NCI-H2196 treated with DMSO at 0.1 percent for 48 hours (cell line): ENCODE measurements at regions not wholly inside any gene's neighbourhood (a gene's known extent, or its start where the extent isn't known, plus 50 kb on each side); places are given as distances from the start of the nearest gene placed in this dataset.
"Not testable (repeated sequence)": the region's sequence is repeated elsewhere in the genome, so short reads cannot be mapped to it uniquely, and the experiment has no call there.

ENCODE experiments used
- DNase-seq: peaks from one replicate; lab custom pipeline; 2025; ENCODE audit not compliant: unreplicated experiment; lab: John Stamatoyannopoulos, UW

DNA sequence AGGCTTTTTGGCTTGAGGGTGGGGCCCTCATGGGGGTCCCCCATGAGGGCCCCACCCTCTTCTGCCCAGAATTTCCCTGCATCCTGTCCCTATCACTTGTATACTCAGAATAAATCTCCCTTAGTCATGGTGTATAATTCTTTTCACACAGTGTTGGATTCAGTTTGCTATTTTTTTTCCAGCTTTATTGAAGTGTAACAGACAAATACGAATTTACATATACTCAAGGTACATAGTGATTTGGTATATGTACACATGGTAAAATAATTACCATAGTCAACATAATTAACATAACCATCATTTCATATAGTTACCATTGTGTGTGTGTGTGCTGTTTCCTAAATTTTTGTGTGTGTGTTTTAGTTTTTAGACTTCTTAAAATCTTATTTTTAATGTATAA, 289.4 kb downstream of the CNTNAP3B start:
- not testable (repeated sequence) for DNase-seq

DNA sequence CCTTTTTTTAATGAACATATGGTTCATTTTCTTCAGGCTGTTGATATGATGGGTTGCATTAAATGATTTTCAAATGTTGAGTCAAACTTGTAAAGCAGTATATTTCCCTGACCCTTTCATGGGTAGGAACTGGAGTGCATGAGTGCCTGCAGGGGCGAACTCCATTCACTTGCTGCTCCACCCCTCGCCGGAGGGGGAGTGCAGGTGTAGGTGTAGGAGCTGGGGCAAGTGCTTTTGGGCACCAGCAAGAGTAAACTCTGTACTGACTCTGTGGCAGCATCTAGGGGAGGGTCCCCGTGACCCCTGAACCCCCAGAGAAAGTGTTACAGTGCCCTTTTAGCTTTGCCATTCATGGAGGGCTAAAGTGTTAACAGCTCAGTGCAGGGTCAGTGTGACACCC, 290.3 kb downstream of the CNTNAP3B start:
- not testable (repeated sequence) for DNase-seq

- DNase-seq: not testable (repeated sequence)
Observed at GRCh38 chr9:41838562-41838851, 290.7 kb downstream of the CNTNAP3B start.

DNA sequence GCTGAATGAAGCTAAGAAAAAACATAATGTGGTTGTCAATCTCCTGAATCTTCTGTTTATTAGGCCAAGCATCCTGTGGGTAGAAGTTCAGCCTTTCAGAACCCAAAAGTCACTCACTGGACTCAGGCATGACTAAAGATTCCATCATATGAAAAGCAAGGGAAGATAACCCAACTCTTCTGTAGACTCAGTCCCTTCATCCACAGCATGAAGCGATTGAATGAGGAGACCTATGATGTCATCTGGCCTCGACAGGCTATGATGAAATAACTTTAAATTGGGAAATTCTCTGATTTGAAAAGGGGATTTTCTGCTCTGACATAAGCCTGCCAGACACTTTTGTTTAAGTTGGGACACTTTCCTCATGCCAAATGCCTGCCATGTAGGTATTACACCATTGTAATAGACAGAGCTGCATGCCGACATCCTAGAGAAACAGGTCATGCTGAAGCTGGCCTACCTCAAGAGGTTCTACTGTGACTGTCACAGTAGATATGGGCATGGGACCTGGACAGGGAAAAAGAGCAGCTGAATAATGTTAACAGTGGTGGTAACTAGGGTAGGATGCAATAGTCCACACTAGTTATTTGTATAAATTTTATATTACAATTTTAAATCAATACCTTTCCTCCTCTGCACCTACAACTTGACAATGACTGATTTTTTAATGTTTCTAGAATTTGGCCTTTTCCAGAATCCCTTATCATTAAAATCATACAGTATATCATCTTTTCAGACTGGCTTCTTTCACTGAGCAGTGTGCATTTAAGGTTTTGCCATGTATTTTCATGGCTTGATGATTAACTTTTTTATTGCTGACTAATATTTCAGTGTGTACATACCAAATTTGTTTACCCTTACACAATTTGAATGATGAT, 291.3 kb downstream of the CNTNAP3B start:
- DNase-seq: not testable (repeated sequence)

DNA sequence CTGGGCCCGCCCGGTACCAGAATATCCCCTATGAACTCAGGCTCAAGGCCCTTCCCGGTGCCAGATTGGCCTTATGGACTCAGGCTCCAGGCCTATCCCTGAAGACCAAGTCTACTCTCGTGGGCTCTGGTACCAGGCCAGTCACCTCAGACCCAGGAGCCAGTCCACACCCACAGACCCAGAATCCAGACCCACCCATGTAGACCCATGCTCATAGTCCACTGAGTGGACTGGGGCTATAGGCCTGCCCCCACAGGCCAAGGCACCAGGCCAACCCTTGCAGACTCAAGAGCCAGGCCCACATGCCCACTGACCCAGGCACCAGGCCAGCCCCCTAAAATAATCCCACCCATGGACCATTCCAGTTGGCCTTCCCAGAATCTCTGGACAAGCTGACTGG, 296.1 kb downstream of the CNTNAP3B start:
- not testable (repeated sequence) for DNase-seq

- not testable (repeated sequence) for DNase-seq
Observed at GRCh38 chr9:41824723-41825122, 304.5 kb downstream of the CNTNAP3B start.

DNA sequence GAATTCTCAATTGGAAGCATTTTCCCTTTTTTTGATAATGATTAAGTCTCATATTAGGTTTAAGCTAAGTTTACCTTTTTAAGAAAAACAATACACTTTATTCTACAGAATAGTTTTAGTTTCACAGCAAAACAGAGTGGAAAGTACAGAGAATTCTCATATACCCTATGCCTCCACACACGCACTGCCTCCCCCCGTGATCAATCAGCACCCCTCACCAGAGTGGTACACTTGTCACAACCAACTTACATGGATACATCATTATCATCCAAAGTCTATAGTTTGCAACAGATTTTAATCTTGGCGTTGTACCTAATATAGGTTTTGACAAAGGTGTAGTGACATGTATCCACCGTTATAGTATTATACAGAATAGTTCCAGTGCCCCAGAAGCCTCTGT, 326.5 kb downstream of the CNTNAP3B start:
- DNase-seq: not testable (repeated sequence)

DNA sequence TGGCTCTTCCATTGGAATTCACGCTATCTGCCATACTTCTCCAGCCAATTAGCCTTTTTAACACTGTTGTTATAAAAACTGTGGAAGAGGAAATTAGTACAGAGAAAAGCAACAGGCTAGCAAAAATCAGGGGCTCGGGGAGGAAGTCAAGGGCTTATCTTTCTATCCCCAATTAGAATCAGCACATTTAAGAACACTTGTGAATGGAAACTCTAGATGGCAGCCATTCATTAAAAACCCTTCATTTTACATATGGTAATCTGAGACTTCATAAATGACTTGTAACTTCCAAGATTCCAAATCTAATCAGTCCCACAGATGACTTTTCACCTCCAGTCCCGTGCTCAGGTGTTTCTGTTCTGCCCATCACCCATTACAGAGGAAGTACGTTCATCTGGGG, 330.5 kb downstream of the CNTNAP3B start:
- not testable (repeated sequence) for DNase-seq

DNA sequence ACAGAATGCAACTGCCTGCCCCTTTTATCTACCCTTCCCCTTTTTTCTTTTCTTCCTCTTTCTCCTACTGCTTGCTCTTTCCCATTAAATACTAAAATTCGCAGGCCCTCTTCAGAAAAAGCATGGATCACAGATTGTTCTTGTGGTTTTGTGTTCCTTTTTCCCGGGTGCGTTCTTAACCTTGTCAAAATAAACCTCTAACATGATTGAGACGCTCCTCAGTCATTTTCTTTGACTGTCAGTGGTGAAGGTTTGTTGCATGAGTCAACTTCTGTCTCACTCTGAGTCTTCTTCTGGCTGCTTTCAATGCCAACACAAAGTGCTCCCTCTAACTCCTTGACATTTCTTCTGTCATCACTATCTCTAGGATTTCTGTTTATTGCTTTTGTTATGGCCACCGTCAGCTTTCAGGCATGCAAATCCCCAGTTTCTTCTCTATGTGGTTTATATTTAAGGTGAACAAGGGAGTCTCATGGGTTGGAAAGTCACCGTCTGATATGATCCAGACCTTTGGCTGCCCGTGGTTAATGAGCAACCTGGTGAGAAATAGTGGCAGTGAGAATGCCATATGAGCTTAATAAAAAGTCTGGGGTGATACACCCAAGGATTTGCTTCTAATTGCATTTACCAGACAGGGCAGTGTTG, 338.4 kb downstream of the CNTNAP3B start:
- not testable (repeated sequence) for DNase-seq

DNA sequence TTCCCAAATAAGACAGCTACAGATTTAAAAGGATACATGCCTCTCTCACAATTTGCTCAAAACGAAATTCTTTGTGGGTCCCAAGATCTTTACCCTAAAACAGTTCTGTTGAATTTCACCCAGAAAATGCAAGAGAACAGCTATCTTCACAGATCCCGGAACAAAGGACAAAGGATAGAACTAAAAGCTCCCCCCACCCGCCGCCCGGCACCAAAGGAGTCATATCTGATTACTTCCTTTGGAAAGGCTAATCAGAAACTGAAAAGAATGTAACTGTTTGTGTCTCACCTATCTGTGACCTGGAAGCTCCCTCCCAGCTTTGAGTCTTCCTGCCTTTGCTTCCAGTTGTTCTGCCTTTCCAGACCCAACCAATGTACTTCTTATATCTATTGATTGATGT, 339.2 kb downstream of the CNTNAP3B start:
- DNase-seq: not testable (repeated sequence)

DNA sequence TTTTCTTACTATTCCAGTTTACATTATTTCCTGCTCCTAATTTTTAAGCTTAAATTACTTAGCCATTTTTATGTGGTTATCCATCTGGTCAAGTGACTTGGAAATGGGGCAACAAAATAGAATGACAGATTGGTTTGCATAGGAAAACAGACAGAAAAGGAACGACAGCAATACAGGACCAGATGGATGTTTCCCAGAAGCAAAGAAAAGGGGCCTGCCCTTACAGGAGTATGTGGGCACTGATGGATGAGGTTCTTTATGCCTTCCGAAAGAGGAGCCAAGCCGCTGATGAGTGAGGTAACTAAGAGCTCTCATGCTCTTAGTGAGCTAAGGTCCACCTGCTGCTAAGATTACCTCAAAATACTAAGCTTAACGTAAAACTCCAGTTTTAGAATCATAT, 339.8 kb downstream of the CNTNAP3B start:
- DNase-seq: not testable (repeated sequence)

DNA sequence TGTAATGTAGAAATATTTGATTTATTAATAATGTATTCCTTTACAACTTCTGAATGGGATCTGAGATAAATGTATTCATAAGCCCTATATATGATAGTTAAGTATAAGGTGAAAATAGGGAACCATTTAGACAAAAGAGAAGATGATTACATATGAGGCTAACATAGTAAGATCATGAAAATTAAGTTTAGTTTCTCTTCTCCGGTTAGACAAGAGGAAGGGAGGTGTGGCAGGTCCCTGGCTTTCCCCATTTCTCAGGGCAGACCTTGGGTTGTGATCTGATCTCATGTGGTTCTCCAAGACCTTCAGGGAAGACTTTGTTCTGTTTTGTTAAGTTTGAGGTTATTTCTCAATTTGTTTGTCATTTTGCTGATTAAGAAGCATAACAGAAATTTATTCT, 341.3 kb downstream of the CNTNAP3B start:
- not testable (repeated sequence) for DNase-seq

DNA sequence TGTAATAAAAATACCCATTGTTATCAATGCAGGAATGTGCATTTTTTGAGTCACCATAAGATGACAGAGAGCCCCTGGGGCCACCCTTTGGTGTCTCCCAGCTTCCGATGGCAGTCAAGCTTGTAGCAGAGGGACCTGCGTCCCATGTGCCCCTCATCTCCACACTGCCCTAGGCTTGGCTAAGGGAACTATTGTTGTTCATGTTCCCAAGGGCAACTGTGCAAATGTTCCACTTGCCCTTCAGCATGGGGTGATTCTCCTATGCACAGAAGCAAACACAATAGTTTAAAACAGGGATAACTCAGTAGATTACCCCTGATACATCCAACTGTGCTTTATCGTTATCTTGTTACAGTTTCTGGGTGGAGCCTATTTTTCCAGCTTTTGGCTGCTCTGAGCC, 342.0 kb downstream of the CNTNAP3B start:
- DNase-seq: not testable (repeated sequence)

DNA sequence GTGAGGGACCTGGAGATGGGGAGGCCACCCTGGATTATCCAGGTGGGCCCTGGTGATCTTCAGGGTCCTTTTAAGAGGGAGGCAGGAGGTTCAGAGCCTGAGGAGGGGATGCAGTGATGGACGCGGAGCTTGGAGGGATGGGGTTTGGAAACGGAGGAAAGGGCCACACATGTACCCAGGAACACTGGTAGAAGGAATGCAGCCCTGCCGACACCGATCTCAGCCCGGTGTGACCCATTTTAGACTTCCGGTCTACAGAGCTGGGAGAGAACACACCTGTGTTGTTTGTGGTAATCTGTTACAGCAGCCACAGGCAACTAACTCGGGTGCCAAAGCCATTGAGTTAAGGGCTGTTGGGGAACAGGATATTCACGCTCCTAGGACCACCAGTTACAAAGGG, 345.2 kb downstream of the CNTNAP3B start:
- not testable (repeated sequence) for DNase-seq

- DNase-seq: not testable (repeated sequence)
Observed at GRCh38 chr9:41783070-41783810, 346.0 kb downstream of the CNTNAP3B start.

DNA sequence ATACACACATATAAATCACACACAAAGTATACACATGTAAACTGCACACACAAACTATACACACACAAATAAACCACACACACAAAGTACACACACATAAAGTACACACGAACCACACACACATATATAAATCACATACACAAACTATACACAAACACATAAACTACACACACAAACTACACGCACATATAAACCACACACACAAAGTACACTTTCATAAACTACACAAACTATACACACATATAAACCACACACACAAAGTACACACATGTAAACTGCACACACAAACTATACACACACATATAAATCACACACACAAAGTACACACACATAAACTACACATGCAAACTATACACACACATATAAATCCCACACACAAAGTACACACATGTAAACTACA, 347.3 kb downstream of the CNTNAP3B start:
- not testable (repeated sequence) for DNase-seq

GRCh38 chr9:41779897-41780406, 349.3 kb downstream of the CNTNAP3B start:
- not testable (repeated sequence) for DNase-seq

DNA sequence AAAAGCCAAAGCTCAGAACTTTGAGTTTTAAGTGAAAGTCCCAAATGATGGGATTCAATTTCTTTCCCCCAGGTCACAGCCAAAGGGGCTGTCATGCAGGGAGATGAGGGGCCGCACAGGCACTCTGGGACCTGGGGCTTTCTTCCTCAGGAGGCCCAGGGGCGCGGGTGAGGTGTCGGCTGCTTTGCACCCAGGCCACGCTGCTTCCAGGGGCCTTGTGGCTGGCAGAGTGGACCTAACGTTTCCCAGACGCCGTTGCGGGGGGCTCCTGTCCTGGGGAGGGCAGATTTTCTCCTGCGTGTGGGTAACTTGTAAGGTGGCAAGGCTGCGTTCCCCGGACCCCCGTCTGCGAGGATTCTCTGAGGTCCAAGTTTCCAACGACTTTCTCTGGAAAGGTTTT, 350.0 kb downstream of the CNTNAP3B start:
- DNase-seq: not testable (repeated sequence)

GRCh38 chr9:41778535-41779071, 350.6 kb downstream of the CNTNAP3B start:
- DNase-seq: not testable (repeated sequence)

DNA sequence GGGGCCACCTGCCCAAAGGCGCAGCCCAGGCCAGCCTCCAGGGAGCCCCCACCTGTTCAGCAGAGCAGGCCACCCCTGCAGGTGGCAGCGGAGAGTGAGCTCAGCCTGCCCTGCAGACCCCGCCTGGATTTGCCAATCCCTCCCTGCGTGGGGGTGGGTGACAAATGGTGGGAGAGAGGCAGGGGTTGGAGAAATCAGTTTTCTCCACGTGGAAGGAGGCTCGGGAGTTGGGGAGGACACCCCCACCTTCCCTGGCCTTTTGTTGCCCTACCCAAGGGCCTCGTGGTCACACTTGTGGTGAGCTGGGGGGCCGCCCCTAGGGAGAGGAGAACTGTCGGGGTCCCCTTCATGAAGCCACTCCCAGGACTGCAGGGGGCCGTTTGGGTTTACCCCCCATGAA, 351.7 kb downstream of the CNTNAP3B start:
- not testable (repeated sequence) for DNase-seq

DNA sequence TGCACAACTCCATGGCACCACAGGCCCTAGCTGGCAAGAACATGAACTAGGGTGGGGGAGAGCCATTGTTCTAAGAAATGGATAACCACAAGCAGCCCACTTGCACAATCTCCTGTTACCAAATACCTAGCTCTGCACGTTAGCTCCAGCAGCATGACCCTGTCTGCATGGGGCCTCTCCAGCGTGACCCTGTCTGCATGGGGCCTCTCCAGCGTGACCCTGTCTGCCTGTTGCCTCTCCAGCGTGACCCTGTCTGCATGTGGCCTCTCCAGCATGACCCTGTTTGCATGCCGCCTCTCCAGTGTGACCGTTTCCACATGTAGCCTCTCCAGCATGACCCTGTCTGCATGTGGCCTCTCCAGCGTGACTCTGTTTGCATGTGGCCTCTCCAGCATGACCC, 356.7 kb downstream of the CNTNAP3B start:
- DNase-seq: not testable (repeated sequence)
